UCSD-AML1 (cell line): ENCODE measurements at regions not wholly inside any gene's neighbourhood (a gene's known extent, or its start where the extent isn't known, plus 50 kb on each side); places are given as distances from the start of the nearest gene placed in this dataset.

Experiments
- DNase-seq: peaks from one replicate; lab custom pipeline; 2025; ENCODE audit not compliant: unreplicated experiment; lab: John Stamatoyannopoulos, UW

GRCh38 chr2:122905431-122905830 lies 1119.7 kb upstream of the CNTNAP5 start:
- no peak for DNase-seq

GRCh38 chr2:122908159-122908558 lies 1116.9 kb upstream of the CNTNAP5 start:
- no peak for DNase-seq

GRCh38 chr2:122927197-122927596 lies 1097.9 kb upstream of the CNTNAP5 start:
- DNase-seq = no peak

- no peak for DNase-seq
Measured at GRCh38 chr2:122927710-122928557, 1097.2 kb upstream of the CNTNAP5 start.

GRCh38 chr2:122929347-122929746 lies 1095.7 kb upstream of the CNTNAP5 start:
- no peak for DNase-seq

- no peak for DNase-seq
Measured at GRCh38 chr2:122935506-122935905, 1089.6 kb upstream of the CNTNAP5 start.

GRCh38 chr2:122939796-122940195 lies 1085.3 kb upstream of the CNTNAP5 start:
- no peak for DNase-seq

- no peak for DNase-seq
Measured at GRCh38 chr2:122949523-122949922, 1075.6 kb upstream of the CNTNAP5 start.

- no peak for DNase-seq
Measured at GRCh38 chr2:122955776-122956175, 1069.3 kb upstream of the CNTNAP5 start.

- DNase-seq = no peak
Measured at GRCh38 chr2:122960759-122961641, 1064.1 kb upstream of the CNTNAP5 start.

GRCh38 chr2:122966461-122966860 lies 1058.6 kb upstream of the CNTNAP5 start:
- DNase-seq = no peak

GRCh38 chr2:122977580-122977979 lies 1047.5 kb upstream of the CNTNAP5 start:
- DNase-seq = no peak

- no peak for DNase-seq
Measured at GRCh38 chr2:122980671-122981070, 1044.4 kb upstream of the CNTNAP5 start.

- DNase-seq = no peak
Measured at GRCh38 chr2:122982936-122983335, 1042.2 kb upstream of the CNTNAP5 start.

GRCh38 chr2:122988395-122989221 lies 1036.5 kb upstream of the CNTNAP5 start:
- no peak for DNase-seq

GRCh38 chr2:122993592-122993991 lies 1031.5 kb upstream of the CNTNAP5 start:
- DNase-seq = no peak

- DNase-seq = no peak
Measured at GRCh38 chr2:122999258-122999657, 1025.8 kb upstream of the CNTNAP5 start.

- no peak for DNase-seq
Measured at GRCh38 chr2:122999821-123000220, 1025.3 kb upstream of the CNTNAP5 start.

- DNase-seq = no peak
Measured at GRCh38 chr2:123002660-123003248, 1022.3 kb upstream of the CNTNAP5 start.

- no peak for DNase-seq
Measured at GRCh38 chr2:123015186-123015585, 1009.9 kb upstream of the CNTNAP5 start.

- no peak for DNase-seq
Measured at GRCh38 chr2:123035541-123035940, 989.5 kb upstream of the CNTNAP5 start.
